Keratinocyte (primary cell): ENCODE measurements at regions not wholly inside any gene's neighbourhood (a gene's known extent, or its start where the extent isn't known, plus 50 kb on each side); places are given as distances from the start of the nearest gene placed in this dataset.

Experiments used
- EZH2 ChIP-seq: IDR thresholded peaks from one replicate; pipeline ENCODE4 v1.6.1; 2012; ENCODE audit warnings: inconsistent platforms, mild to moderate bottlenecking, low read length, moderate library complexity
- TF ChIP-seq, protein P1 (sequence below), 3 experiments: IDR thresholded peaks in 1 of 3; conservative IDR thresholded peaks in 1 of 3; optimal IDR thresholded peaks in 1 of 3; 2 replicates in 2 of 3; 3 replicates in 1 of 3; pipeline versions ENCODE3 to v1.5.1; 2011; ENCODE audit warnings: low read length in 3 of 3, mild to moderate bottlenecking in 3 of 3, moderate library complexity in 2 of 3, control low read depth in 1 of 3, inconsistent platforms in 1 of 3; ENCODE audit not compliant: insufficient read depth in 2 of 3; ENCODE audit errors: extremely low read depth in 1 of 3

- TF ChIP-seq, protein P1, sequence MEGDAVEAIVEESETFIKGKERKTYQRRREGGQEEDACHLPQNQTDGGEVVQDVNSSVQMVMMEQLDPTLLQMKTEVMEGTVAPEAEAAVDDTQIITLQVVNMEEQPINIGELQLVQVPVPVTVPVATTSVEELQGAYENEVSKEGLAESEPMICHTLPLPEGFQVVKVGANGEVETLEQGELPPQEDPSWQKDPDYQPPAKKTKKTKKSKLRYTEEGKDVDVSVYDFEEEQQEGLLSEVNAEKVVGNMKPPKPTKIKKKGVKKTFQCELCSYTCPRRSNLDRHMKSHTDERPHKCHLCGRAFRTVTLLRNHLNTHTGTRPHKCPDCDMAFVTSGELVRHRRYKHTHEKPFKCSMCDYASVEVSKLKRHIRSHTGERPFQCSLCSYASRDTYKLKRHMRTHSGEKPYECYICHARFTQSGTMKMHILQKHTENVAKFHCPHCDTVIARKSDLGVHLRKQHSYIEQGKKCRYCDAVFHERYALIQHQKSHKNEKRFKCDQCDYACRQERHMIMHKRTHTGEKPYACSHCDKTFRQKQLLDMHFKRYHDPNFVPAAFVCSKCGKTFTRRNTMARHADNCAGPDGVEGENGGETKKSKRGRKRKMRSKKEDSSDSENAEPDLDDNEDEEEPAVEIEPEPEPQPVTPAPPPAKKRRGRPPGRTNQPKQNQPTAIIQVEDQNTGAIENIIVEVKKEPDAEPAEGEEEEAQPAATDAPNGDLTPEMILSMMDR (optimal IDR thresholded peaks at IDR 0.05 in 1 of 3, IDR thresholded peaks at IDR 0.05 in 1 of 3, conservative IDR thresholded peaks at IDR 0.05 in 1 of 3; ENCODE audit: extremely low read depth in 1 of 3, insufficient read depth in 2 of 3, low read length in 3 of 3) = no peak
- no peak for TF ChIP-seq EZH2
Measured at GRCh38 chr11:82184966-82185365, 548.7 kb downstream of the FAM181B start.
